ENCODE measurements at regions not wholly inside any gene's neighbourhood (a gene's known extent, or its start where the extent isn't known, plus 50 kb on each side); places are given as distances from the start of the nearest gene placed in this dataset.

DNA sequence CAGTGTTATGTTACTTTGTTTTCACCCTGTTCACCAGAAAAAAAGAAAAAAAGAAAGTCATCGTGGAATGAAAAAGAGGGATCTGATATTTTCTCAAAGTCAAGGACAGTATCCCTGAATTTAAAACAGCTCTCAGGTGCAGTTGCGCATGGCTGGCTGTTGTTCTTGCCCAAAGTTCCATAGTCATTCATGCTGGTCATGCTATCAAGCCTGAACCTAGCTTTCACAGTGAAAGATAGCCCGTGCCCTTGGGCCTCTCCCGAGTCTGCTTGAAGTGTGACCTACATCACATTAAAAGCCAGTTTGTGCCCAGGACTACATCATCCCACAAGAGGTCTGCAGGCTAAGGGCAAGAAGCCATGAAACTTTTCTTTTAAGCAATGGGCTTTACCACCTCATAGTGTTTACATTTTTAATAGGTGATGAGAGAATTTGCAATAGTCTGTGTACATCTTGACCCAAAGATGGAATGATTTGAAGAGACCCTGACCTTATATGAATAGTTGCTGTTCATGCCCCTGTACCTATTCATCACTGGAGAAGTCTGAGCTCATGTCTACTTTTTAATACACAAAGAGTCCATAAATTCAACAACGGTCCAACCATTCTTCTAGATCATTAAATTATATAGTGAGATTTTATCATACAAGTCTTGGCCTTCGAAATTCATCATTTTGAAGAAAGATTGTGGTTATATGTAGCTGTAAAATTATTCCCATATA is 522.5 kb upstream of the MCTP2 start:
- DNase-seq = no peak

DNA sequence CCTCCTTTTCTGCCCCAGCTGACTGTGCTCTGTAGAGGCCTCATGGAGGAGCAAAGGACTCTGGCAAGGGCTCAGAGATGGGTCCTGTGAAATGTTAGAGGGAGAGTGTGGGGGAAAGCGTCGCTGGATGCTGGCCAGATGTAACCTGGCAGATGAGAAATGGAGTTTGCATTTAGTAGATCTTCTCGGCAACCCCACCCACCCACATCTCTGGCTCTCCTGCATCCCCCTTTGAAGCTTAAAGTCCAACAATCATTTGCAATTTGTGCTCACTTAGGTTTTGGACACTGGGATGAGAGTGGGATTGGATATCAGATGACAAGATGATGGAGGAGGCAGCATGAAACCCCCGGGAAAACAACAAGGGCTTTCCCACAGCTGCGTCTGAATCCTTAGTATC is 523.6 kb upstream of the MCTP2 start:
- DNase-seq = no peak

DNA sequence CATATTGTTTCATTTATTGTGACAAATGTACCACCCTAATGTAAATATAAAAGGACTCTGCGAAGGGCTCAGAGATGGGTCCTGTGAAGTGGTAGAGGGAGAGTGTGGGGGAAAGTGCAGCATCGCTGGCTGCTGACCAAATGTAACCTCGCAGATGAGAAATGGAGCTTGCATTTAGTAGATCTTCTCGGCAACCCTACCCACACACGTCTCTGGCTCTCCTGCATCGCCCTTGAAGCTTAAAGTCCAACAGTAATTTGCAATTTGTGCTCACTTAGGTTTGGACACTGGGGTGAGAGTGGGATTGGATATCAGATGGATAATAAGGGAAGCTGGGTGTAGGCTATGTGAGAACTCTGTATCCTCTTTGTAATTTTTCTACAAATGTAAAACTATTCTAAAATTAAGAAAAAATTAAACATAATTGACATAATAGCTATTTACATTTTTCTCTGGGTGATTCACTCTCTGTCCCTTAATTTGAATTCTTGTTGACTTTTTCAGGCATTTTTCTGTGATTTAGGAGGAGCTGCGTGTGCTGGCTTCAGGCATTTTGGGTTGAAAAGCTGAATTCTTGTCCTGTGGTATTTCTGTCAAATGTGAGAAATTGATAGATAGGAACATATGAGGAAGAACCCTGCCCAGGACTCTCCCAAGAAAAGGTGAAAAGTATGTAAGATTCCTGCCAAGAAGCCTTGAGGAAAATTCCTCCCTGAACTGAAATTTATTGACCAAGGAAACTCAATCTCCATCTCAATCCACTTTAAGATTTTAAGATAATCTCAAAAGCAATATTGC is 524.7 kb upstream of the MCTP2 start:
- no peak for DNase-seq

DNA sequence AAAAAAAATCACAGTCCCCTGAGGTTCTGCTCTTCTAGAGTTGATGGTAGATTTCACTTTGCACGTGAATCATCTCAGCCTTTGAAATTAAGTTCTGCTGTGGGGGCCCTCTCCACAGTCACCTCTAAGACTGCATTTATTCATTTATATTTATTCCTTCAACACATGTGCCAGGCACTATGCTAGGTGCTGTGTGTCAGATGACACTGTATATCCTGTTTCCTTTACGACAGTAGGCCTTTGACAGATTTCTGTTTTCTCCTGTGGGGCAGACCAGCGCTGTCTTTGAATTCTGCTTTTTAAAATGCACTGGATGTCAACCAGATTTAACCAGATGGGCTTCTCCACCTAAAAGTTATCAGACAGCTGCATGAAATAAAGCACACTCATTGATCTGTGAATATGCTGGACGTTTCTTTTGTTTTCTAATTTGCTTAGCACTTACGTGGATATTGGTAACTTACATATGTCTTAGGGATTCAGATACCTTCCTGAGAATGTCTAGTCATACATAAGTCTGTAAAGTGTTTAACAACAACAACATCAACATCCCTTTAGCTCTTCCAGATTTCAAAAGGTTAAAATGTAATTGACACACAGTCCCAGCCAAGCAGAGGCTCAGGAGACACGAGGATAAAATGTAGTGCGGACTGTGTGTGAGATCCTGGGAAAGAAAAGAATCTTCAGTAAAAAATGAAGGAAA is 525.5 kb upstream of the MCTP2 start:
- no peak for DNase-seq

DNA sequence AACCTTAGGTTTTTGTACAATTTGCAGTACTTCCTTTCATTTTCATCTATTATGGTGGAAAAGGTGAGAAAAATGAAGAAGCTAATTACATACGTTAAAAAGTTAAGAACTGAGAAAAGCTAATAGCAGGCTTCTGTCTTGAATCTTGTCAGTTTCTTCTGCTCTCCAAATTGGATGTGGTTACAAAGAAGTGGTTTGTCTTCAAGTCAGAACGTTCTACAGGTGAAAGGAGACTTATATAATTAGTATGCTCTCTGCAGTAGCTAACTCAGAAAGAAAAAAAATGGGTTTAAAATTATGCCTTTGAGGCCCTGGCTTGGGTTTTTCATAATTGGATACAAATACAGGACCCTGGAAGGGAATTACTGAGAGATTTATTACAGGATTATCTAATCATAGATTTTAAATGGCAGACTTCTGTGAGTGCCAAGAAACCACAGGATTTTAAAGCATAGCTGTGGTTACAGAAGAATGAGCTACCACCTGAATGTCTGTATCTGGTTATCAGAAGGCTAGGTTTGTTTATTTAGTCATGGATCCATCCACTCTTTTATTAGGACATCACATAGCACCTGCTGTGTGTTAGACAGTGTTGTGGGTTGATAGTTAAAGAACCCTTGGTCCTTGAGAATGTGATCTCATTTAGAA is 528.1 kb upstream of the MCTP2 start:
- DNase-seq = no peak

DNA sequence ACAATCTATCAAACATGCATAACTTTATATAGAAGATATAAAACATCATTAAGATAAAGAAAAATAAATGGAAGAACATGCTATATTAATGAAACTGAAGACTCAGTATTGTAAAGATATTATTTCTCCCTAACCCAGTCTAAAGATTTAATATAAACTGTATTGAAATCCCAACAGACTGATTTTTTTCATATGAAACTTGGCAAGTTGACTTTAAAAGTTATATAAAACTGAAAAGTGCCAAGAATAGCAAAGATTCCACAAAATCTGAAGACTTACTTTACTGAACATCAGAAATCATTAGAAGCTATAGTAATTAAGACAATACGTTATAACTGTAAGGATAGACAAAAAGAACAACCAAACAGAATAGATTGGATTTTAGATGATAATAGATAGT is 531.3 kb upstream of the MCTP2 start:
- DNase-seq = no peak

DNA sequence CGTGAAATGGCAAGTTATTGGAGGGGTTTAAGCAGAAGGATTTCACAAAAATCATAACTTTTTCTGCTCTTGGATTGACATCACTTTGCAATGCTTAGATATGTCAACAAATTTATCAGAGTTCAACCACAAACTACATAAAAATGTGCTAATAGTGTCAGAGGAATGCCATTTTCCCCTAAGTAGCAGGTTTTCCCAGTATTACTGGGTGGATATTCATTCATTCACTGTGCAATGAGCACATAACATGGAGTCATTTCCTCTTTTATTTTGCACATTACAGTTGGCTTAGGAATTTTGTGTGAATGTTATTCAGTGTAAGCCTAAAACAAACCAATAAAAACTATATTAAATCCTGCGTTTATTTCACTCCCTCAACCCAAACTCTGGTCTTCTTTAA is 537.3 kb upstream of the MCTP2 start:
- DNase-seq = no peak

DNA sequence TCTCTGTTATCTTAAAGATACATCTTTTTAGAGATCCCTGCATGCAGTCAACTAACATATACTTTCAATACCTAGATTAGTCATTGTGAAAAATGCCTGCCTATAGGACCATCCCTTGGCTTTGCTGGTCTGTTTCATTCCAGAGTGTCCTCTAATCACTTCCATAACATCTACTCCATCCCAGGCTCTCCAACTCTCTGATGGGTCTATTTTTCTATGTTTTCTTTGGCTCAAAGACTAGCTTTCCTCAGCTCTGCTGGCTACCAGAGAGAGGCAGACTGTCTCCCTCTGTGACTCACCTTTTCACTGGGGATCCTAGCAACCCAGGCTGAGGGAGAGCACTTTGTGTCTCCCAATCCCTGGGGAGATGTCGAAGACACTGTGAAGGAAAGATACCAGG is 547.7 kb upstream of the MCTP2 start:
- no peak for DNase-seq

DNA sequence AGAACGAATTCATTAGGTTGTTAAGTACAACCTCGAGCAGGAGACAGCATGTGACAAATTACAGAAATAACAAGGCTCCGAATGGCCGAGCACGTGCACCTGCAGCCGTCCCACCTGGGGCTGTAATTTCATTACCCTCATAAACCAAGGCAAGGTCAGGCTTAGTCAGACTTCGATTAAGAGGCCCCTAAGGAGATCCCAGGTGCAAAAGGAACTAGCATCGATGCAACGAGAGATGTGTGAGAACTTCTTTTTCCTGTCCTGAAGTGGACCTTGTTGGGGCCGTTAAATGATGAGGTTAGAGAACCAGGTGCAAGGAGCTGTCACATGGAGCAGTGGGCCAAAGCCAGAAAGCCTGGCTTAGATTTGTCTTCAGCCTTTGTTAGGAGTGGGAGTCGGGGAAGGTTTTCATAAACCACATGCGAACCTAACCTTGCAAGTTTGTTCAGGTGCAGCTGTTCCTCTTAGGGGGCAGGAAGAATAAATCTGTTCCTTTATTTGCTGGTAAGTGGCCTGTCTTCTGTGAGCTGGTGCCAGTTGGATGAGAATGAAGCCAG is 559.9 kb upstream of the MCTP2 start:
- DNase-seq = peak; percentile 58

DNA sequence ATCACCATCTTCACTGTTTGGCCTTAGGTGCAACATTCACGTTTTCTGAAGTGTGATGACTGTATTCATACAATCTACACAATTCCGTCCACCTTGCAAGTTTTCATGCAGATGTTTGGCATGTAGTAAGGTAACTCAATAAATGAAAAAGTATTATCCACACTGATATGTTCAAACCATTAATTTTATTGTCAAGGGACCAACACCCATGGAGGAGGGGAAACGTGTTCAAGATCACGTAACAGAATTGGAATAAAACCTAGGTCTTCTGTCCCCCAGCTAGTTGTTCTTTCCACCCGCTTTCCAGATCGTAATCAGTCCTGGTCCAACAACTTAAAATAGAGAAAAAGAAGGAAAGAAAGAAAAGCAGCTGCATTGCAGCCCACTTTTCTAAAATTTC is 560.4 kb upstream of the MCTP2 start:
- DNase-seq = no peak

DNA sequence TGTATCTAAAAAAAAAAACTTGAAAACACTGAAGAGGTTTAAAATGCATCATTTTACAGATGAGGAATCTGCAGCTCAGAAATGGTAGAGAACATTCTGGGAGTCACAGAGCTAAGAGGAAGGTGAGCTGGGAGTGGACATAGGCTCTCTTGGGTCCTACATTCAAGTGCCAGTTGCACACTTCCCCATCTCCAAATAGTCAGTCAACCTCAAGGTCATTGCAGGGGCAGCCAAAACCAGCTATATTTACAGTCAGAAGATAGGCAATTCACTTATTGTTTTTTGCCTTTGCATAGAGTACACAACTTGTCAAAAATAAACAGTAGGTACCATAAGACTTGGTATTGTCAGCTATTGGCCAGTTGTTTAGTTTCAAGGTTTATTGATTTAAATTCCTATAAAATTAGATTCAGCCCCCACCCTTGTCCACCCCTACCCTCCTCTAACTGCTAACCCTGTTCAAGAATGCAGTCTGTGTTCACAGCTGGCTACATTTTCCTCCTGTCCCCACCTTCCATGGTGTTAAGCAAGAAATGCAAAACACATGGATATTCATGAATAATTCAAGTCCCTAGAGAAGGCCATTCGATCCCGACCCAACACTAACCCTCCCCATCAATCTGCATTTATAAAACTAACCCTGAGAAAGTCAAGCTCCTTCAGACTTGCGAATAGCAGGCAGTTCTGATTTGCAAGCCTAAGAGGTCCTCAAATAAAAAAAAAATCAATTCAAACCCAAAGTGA is 567.0 kb upstream of the MCTP2 start:
- no peak for DNase-seq

DNA sequence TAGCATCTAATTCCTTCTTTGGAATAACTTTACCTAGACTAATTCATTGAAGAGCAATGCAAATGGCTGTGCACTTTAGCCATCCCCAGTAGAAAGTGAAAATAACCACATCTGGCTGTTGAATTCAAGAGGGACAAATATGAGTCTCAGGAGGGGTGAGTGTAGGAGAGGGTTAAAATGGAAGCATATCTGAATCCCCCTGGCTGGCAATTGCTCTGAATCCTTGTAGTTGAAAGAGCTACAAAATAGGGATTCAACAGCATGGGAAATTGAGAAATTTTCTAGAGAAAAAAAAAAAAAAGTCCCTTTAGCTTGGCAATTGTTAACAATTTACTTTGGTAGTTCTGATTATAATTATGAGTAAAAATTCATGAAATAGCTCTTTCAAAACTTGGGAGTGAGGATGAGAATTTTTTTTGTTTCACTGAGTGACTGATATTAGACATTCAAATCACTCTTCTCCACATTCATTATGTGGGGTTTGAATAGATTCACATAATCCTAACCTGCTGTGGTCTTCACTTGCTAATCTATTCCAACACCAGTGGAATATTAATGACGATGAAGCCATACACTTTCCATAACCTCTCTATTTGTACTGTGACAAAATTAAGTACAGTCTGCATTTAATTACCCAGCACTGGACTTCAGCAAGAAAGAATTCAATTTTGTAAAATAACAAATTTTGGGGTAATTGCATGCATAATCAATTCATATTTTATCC is 569.0 kb upstream of the MCTP2 start:
- no peak for DNase-seq

DNA sequence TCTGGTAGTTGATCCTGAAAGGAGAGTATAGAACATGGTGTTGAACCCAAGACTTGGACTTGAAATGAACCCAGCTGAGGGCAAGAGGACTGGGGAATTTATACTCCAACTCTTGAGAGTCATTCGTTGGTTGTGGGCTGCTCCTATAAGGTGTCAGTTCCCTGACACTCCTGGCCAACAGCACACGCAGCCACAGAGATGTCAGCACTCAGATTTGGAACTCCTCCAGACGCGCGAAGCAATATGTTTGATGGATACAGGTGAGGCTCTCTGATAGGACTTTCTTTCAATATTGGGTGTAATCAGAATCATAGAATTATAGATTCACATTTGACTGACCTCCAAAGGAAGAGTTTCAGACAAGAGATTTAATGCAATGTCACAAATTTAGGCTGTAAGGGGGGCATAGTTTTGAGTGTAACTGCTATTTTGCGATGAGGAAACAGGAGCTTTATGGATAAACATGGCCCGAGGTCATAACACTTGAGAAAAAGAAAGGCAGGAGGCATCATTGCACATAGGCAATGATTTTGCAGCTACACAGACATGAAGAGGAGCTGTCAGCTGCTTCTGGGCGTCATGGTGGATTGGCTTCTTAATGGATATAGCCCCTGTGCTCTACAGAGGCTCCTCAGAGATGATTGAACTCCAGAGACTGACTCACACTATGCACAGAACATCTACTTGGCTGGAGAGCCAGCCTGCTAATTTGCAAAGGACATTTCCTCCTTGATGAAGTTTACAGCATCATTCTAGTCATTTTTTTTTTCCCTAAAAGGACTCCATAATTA is 569.2 kb upstream of the RGMA start:
- DNase-seq = no peak

DNA sequence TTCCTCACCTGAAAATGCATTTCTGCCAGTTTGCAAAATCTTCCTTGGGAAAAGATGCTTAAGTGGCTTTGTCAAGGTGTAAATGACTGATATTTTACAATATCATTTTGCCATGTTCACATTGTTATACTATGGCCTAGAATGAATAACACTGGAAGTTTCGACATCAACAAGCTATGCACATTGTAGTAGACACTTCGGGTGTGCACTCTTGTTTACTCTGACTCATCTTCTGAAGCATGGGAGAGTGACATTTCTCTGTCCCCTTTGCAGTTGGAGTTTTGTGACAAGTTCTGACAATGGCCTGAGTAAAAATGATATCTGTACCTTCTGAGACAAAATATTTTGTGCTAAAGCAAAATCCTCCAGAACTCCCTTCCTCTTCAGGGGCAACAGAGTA is 567.0 kb upstream of the RGMA start:
- no peak for DNase-seq

DNA sequence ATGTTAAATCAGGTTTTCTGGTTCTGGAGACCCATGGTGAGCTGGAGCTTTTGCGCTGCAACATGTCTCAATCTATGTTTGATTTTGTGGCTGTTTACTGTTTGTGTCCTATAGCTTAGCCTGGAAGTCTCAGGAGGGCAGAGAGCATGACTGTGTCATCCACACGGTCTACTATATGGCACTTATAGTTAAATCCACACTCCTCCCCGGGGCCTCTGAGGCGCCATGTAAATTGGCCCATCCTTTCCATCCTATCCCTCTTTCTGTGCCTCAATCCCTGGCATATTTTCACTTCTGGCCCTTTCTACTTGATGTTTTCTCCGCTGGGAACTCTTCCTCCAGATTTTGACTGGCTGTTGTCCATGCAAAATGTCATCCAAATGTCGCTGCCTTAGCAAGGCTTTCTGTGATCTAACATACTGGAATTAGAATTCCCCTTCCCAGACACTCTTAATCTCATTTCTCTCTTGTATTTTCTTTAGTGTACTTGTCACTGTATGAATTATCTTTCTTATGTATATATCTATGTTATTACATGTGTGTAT is 560.8 kb upstream of the RGMA start:
- DNase-seq = peak; percentile 54

DNA sequence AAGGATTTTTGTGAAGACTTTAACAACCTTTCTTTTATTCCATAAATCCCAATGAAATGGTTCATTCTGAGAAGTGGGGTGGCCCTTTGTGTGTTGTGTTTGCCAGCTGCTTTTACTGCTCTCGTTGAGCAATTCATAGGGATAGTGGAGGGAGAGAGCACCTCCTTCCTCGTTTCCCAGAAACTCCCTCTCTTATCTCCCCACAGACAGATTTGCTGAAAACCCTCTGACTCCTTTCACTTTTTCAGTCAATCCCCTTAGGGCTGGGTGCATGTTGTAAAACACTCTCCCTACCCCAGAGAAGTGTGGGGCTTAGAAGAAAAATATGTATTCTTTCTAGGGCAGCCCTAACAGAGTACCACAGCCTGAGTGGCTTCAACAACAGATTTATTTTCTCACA is 557.2 kb upstream of the RGMA start:
- no peak for DNase-seq

DNA sequence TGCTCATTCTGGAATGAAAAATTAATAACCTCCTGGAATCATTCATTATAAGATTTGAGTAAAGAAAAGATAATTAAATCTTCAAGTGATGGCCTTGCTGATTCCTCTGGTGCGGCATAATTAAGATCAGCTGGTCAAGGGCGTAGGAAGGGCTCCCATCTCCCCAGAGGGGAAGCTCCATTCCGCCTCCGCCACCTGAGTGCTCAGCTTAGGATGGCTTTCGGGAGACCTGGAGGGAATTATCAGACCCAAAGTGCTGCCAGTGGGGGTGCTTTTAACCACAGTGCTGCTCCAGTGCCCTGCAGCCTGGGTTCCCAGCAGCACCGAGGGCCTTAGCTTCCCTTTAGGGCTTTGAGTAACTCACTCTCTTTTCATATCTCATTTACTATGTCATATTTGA is 556.6 kb upstream of the RGMA start:
- no peak for DNase-seq

DNA sequence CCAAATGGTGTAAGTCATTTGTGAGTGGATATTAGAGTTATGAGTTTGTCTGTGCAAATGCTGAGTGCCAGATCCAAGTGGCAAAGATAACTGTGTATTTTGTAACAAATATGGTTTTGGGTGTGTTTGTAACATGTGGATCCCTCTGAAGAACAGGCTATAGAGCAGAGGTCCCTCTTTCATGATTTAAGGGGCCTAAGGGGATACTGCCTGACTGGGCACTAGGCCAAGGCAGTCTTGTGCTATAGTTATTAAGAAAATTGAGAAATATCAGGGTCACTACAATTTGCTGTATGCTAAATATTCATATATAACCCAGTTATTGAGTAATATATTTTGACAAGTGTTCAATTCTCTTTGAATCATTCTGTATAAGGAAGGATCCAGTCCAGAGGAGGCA is 555.6 kb upstream of the RGMA start:
- DNase-seq = peak; percentile 54

DNA sequence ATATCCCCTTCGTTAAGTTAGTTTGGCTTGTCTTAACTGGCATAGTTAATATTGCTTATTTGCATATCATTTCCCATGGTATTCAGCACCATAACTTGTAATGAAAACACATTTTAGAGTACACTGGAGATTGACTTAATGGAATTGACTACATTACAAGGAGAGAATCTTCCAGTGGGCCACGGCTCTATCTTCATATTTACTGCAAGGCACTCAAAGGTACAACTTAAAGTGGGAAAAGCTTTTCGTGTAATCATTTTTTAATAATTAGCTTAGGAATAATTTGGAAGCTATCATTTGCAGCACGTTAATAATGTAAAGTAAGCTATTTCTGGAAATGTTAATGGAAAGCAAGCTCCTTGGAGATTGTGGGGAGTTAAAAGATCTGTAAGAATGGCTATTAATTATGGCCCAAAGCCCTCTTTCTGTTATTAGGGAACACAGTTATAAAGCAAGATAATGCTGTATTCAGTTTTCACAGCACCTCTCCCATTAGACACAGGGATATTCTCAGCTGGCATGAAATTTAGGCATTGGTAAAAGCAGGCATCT is 551.5 kb upstream of the RGMA start:
- DNase-seq = no peak

Measured in hindlimb muscle (tissue), 1 donor.